ENCODE measurements at regions not wholly inside any gene's neighbourhood (a gene's known extent, or its start where the extent isn't known, plus 50 kb on each side); places are given as distances from the start of the nearest gene placed in this dataset.

DNA sequence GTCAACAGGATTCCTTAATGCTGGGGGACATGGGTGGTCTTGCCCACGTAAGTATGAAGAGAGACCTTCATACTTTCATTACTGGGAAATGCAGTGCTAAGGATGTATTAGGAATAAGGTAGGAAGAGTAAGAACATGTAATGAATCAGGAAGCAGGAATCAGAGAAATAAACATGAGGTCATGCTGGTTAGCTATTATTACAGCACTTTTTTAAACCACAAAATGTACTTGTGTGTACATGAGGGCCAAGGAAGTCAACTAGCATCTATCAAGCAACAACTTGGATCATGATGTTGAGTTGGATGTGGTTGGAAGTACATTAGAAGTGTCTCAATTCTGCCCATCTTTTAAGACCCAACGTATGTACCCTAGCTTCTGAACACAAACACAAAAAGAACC is 63.5 kb upstream of the E2F3 start:
- TF ChIP-seq CTCF (IDR thresholded peaks at IDR 0.05; ENCODE audit: insufficient read depth, low read length, poor library complexity, severe bottlenecking) (no peak), EZH2phosphoT487 (conservative IDR thresholded peaks at IDR 0.05; ENCODE audit: low read length) (no peak)
